Liver (tissue), 8 donors: ENCODE measurements at regions not wholly inside any gene's neighbourhood (a gene's known extent, or its start where the extent isn't known, plus 50 kb on each side); places are given as distances from the start of the nearest gene placed in this dataset.

Experiments used
- DNase-seq: peaks from one replicate; pipeline ENCODE4 v3.0.0-alpha.2; 2017; ENCODE audit warnings: low spot score
- H3K27ac ChIP-seq, 2 donors: one replicate each; pipeline ENCODE4 v1.7.0; 2013; ENCODE audit warnings: inconsistent platforms in 2 of 2, low read length in 2 of 2, control low read depth in 1 of 2, low read depth in 1 of 2, mild to moderate bottlenecking in 1 of 2
- H3K27me3 ChIP-seq, 4 donors: one replicate each; pipeline versions ENCODE4 v1.6.1 to v1.7.0; 2013; ENCODE audit warnings: low read length in 3 of 4, inconsistent platforms in 1 of 4, mild to moderate bottlenecking in 1 of 4, moderate library complexity in 1 of 4; ENCODE audit not compliant: control insufficient read depth in 4 of 4, insufficient read depth in 4 of 4
- H3K36me3 ChIP-seq, 4 donors: one replicate each; pipeline versions ENCODE4 v1.6.1 to v1.7.0; 2013; ENCODE audit warnings: low read length in 3 of 4, mild to moderate bottlenecking in 3 of 4, low read depth in 1 of 4, moderate library complexity in 1 of 4; ENCODE audit not compliant: control insufficient read depth in 4 of 4, insufficient read depth in 3 of 4
- H3K4me1 ChIP-seq, 4 donors: one replicate each; pipeline versions ENCODE4 v1.6.1 to v1.7.0; 2013; ENCODE audit warnings: low read length in 3 of 4, mild to moderate bottlenecking in 3 of 4, moderate library complexity in 1 of 4; ENCODE audit not compliant: control insufficient read depth in 4 of 4, insufficient read depth in 4 of 4
- H3K4me3 ChIP-seq, 3 donors: one replicate each; pipeline versions ENCODE4 v1.6.1 to v1.7.0; 2013; ENCODE audit warnings: low read length in 3 of 3, control low read depth in 1 of 3, low read depth in 1 of 3, mild to moderate bottlenecking in 1 of 3
- H3K9ac ChIP-seq, 2 donors: one replicate each; pipeline ENCODE4 v1.7.0; 2013; ENCODE audit warnings: low read length in 2 of 2, mild to moderate bottlenecking in 2 of 2, moderate library complexity in 2 of 2, control low read depth in 1 of 2, low read depth in 1 of 2
- H3K9me3 ChIP-seq, 4 donors: one replicate each; pipeline versions ENCODE4 v1.6.1 to v1.7.0; 2013; ENCODE audit warnings: low read length in 3 of 4; ENCODE audit not compliant: control insufficient read depth in 4 of 4
- FOXA1 ChIP-seq: IDR thresholded peaks from 2 replicates; pipeline ENCODE4 v1.6.1; 2016; ENCODE audit warnings: antibody characterized with exemption
- FOXA2 ChIP-seq: IDR thresholded peaks from 2 replicates; pipeline ENCODE4 v1.6.1; 2016; ENCODE audit warnings: antibody characterized with exemption
- GABPA ChIP-seq, 2 donors: IDR thresholded peaks in 1 of 2; conservative IDR thresholded peaks in 1 of 2; 2 replicates each; pipeline ENCODE4 v1.6.1; 2016; ENCODE audit warnings: antibody characterized with exemption in 2 of 2, mild to moderate bottlenecking in 1 of 2, moderate library complexity in 1 of 2
- HNF4G ChIP-seq: IDR thresholded peaks from 2 replicates; pipeline ENCODE4 v1.6.1; 2016; ENCODE audit warnings: antibody characterized with exemption
- JUND ChIP-seq, 2 donors: IDR thresholded peaks; 2 replicates each; pipeline ENCODE4 v1.6.1; 2016; ENCODE audit warnings: antibody characterized with exemption in 2 of 2
- NR2F2 ChIP-seq: IDR thresholded peaks from 2 replicates; pipeline ENCODE4 v1.6.1; 2016; ENCODE audit warnings: antibody characterized with exemption
- RAD21 ChIP-seq, 2 donors: IDR thresholded peaks; 2 replicates each; pipeline ENCODE4 v1.6.1; 2016; ENCODE audit warnings: antibody characterized with exemption in 2 of 2, mild to moderate bottlenecking in 2 of 2
- RXRA ChIP-seq, 2 donors: IDR thresholded peaks; 2 replicates each; pipeline ENCODE4 v1.6.1; 2017 to 2018; ENCODE audit warnings: antibody characterized with exemption in 2 of 2, mild to moderate bottlenecking in 1 of 2
- YY1 ChIP-seq: IDR thresholded peaks from 2 replicates; pipeline ENCODE4 v1.6.1; 2016; ENCODE audit warnings: antibody characterized with exemption, mild to moderate bottlenecking
- WGBS: extraction: QIAGEN DNeasy Blood & Tissue Kit; methylation state at CpG from one replicate; pipeline ENCODE4 v1.1.7; 2013; 5-methylcytosine and 5-hydroxymethylcytosine counted together
- TF ChIP-seq, protein P1 (sequence below): IDR thresholded peaks from 2 replicates; pipeline ENCODE4 v1.6.1; 2016; ENCODE audit warnings: antibody characterized with exemption
- TF ChIP-seq, protein P2 (sequence below): fragments of 150-350 bp; IDR thresholded peaks from 2 replicates; pipeline ENCODE4 v1.5.1; 2017; ENCODE audit warnings: improper control_type of control experiment, low read depth, low read length; ENCODE audit not compliant: missing input control
- TF ChIP-seq, protein P3 (sequence below): IDR thresholded peaks from 2 replicates; pipeline ENCODE4 v1.6.1; 2016; ENCODE audit warnings: antibody characterized with exemption
- TF ChIP-seq, protein P4 (sequence below): IDR thresholded peaks from 2 replicates; pipeline ENCODE4 v1.6.1; 2016; ENCODE audit warnings: antibody characterized with exemption, mild to moderate bottlenecking
- TF ChIP-seq, protein P5 (sequence below): IDR thresholded peaks from 2 replicates; pipeline ENCODE4 v1.6.1; 2016; ENCODE audit warnings: antibody characterized with exemption
- donor health status: healthy.
- donor health status: healthy.
- donor health status: healthy.
- donor health status: healthy.
- donor health status: healthy.

DNA sequence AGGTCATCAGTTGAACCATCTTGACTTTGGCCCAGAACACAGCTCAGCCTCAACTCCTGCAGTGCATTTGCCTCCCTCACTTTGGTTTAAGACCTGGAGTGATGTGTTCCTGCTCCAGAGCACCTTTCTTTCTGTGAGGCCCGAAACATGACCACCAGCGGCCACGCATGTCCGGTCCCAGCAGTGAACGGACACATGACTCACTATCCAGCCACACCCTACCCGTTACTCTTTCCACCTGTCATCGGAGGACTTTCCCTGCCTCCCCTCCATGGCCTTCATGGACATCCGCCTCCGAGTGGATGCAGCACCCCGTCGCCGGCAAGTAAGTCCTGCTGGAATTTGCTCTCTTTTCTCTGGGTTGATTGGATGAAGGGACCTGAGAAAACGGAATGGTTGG lies 253.8 kb upstream of the RARB start (continued):
- TF ChIP-seq, protein P1, sequence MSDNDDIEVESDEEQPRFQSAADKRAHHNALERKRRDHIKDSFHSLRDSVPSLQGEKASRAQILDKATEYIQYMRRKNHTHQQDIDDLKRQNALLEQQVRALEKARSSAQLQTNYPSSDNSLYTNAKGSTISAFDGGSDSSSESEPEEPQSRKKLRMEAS = no peak
- TF ChIP-seq FOXA2 (no peak), YY1 (no peak)

DNA sequence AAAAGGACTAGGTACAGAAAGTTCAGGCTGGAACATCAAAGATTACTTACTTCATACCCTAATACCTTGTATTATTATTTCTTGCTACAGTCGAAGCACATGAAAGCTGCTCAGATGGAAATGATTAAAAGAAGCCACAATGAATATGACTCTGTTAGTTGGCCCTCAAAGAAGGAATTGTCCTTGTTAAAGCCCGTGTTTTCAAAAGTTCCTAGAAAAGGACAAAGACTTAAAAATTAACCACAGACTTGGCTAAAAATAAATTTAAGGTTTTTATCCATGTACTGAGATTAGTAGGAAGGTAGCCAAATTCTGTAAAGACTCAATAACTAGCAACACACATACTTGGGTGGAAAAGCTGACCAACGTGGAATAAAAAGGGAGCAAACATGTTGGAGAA lies 251.0 kb upstream of the RARB start:
- Histone ChIP-seq H3K27me3 (no peaks in the 10 kb centered on the region), H3K9me3 (no peaks in the 10 kb centered on the region), H3K27ac (no peak overlapping the region), H3K4me3 (no peak overlapping the region), H3K36me3 (no peaks in the 10 kb centered on the region), H3K4me1 (no peaks in the 10 kb centered on the region), H3K9ac (no peak overlapping the region)
- DNase-seq = no peak
- TF ChIP-seq RXRA (IDR thresholded peaks at IDR 0.05) (no peak), GABPA (IDR thresholded peaks at IDR 0.05 in 1 of 2, conservative IDR thresholded peaks at IDR 0.05 in 1 of 2) (no peak), HNF4G (no peak), JUND (IDR thresholded peaks at IDR 0.05) (no peak), NR2F2 (no peak), FOXA1 (no peak), RAD21 (IDR thresholded peaks at IDR 0.05) (no peak), YY1 (no peak)
- TF ChIP-seq, protein P2, sequence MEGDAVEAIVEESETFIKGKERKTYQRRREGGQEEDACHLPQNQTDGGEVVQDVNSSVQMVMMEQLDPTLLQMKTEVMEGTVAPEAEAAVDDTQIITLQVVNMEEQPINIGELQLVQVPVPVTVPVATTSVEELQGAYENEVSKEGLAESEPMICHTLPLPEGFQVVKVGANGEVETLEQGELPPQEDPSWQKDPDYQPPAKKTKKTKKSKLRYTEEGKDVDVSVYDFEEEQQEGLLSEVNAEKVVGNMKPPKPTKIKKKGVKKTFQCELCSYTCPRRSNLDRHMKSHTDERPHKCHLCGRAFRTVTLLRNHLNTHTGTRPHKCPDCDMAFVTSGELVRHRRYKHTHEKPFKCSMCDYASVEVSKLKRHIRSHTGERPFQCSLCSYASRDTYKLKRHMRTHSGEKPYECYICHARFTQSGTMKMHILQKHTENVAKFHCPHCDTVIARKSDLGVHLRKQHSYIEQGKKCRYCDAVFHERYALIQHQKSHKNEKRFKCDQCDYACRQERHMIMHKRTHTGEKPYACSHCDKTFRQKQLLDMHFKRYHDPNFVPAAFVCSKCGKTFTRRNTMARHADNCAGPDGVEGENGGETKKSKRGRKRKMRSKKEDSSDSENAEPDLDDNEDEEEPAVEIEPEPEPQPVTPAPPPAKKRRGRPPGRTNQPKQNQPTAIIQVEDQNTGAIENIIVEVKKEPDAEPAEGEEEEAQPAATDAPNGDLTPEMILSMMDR = no peak
- TF ChIP-seq, protein P3, sequence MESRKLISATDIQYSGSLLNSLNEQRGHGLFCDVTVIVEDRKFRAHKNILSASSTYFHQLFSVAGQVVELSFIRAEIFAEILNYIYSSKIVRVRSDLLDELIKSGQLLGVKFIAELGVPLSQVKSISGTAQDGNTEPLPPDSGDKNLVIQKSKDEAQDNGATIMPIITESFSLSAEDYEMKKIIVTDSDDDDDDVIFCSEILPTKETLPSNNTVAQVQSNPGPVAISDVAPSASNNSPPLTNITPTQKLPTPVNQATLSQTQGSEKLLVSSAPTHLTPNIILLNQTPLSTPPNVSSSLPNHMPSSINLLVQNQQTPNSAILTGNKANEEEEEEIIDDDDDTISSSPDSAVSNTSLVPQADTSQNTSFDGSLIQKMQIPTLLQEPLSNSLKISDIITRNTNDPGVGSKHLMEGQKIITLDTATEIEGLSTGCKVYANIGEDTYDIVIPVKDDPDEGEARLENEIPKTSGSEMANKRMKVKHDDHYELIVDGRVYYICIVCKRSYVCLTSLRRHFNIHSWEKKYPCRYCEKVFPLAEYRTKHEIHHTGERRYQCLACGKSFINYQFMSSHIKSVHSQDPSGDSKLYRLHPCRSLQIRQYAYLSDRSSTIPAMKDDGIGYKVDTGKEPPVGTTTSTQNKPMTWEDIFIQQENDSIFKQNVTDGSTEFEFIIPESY = no peak
- TF ChIP-seq, protein P4, sequence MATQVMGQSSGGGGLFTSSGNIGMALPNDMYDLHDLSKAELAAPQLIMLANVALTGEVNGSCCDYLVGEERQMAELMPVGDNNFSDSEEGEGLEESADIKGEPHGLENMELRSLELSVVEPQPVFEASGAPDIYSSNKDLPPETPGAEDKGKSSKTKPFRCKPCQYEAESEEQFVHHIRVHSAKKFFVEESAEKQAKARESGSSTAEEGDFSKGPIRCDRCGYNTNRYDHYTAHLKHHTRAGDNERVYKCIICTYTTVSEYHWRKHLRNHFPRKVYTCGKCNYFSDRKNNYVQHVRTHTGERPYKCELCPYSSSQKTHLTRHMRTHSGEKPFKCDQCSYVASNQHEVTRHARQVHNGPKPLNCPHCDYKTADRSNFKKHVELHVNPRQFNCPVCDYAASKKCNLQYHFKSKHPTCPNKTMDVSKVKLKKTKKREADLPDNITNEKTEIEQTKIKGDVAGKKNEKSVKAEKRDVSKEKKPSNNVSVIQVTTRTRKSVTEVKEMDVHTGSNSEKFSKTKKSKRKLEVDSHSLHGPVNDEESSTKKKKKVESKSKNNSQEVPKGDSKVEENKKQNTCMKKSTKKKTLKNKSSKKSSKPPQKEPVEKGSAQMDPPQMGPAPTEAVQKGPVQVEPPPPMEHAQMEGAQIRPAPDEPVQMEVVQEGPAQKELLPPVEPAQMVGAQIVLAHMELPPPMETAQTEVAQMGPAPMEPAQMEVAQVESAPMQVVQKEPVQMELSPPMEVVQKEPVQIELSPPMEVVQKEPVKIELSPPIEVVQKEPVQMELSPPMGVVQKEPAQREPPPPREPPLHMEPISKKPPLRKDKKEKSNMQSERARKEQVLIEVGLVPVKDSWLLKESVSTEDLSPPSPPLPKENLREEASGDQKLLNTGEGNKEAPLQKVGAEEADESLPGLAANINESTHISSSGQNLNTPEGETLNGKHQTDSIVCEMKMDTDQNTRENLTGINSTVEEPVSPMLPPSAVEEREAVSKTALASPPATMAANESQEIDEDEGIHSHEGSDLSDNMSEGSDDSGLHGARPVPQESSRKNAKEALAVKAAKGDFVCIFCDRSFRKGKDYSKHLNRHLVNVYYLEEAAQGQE = no peak
- TF ChIP-seq, protein P1 = no peak
- TF ChIP-seq, protein P5, sequence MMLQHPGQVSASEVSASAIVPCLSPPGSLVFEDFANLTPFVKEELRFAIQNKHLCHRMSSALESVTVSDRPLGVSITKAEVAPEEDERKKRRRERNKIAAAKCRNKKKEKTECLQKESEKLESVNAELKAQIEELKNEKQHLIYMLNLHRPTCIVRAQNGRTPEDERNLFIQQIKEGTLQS = no peak
- 76% methylated on average over 3 of the region's 3 CpGs for WGBS
